Activated T-helper 9 cell treated with anti-CD3 and anti-CD28 coated beads, Interleukin-2, amount 50 U/mL, for 16 hours (primary cell): ENCODE measurements at regions not wholly inside any gene's neighbourhood (a gene's known extent, or its start where the extent isn't known, plus 50 kb on each side); places are given as distances from the start of the nearest gene placed in this dataset.
"Not testable (repeated sequence)": the region's sequence is repeated elsewhere in the genome, so short reads cannot be mapped to it uniquely, and the experiment has no call there.

Experiments
- DNase-seq: peaks from one replicate; pipeline ENCODE4 v3.0.0-alpha.2; 2020; ENCODE audit warnings: low read depth

DNA sequence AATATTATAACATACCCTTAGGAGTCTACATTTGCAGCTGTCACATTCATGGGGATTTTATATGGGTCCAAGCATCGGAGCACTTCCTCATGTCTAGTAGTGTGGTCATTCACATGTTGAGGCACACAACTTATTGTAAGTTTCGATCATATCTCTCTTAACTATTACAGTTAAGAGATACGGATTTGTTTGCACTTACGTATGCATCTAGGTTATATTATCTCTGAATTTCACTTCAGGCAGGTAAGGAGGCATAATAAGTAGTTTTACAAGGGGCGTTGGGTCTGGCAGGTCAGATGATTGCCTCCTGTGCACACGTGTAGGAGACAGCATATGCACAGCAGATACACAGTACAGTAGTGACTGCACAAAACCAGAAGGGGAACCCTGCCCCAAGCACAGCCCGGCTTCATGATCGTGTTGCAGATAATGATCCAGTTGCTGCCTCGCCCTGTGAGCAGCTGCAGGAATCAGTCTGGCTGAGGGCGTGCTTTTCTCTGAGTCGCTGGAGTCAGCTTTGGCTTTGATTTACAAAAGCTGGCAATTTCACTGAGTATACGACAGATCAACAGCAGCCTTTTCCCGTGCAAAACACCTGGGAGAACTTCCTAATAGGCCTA lies 302.9 kb upstream of the GATB start:
- peak; percentile 7 for DNase-seq

DNA sequence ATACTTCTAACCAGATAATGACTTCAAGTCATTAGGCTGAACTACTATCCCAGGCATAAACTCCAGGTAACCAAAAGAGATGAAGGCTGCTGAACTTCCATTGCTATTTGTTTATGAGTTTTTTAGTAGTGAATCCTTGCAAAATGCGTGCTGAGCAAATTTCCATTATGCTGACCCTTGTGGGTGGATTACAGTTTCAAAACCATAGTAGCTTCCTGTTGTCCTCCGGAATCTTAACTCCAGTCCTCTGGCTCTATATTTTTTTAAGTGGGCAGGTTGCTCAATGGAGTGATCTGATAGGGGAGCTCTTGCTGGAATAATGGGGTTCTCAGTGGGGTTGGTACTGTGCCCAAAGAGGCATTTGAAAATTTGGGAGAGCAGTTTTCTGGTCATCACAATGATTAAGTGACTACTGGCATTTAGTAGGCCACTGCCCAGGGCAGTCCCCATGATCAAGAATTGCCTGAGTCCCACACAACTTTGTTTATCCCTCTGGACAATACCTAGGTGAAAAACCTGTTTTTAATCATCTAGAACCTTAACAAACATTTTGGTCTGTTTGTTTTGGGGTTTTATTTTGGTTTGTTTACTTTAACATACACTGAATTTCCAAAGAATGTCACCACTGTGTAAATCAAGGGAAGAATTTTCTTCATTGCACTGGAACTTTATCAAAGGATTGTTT lies 302.3 kb upstream of the GATB start:
- DNase-seq = no peak

DNA sequence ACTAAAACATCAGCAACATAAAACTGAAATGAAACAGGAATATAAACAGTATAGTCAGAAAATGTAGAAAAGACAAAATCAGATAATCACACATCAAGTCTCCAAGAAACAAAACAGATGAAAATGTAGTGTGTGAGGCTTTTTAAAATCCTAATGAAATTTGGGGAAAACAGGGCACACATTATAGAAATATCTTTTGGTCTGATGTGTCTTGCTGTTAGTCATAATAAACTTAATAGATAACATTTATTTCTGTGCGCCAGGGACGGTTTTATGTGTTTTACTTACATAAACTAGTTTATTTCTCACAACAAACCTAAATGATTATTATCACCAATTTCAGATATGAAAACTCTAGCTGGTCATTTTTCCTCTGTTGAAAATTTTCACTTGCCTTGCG lies 293.9 kb upstream of the GATB start:
- no peak for DNase-seq

DNA sequence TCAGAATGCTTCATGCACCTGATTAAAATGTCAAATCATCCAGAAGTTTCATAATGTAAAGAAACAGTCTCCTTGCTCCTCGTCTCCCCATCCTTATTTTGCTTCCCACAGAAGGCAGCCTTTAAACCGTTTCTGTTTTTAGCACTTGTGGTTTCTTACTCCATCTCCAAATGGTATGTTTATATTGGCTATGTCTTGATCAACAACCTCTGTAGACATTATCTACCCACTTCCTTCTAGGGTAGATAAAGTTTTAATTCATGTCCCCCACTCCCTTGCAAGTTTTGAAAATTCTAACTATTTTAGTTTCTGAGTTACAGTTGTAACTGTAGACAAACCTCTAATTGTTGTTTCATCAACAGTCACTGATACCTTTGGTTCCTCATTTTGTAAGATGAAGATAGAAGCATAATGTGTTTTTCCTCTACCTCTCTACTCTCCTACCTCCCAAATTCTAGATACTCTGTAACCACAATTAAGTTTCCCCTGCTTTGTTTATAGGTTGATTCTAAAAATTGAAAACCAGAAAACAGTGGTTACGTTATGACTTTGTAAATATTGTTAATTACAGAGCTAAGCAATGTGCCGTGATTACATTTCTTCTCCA lies 291.7 kb upstream of the GATB start:
- DNase-seq = no peak

DNA sequence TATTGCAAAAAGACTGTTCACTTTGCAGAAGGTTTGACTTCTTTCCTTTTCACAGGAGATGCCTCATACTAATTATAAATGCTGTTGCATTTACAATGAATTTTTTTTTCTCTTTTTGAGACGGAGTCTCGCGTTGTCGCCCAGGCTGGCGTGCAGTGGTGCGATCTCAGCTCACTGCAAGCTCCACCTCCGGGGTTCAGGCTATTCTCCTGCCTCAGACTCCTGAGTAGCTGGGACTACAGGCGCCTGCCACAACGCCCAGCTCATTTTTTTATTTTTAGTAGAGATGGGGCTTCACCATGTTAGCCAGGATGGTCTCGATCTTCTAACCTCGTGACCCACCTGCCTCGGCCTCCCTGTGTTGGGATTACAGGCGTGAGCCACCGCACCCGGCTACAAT lies 290.5 kb upstream of the GATB start:
- not testable (repeated sequence) for DNase-seq

DNA sequence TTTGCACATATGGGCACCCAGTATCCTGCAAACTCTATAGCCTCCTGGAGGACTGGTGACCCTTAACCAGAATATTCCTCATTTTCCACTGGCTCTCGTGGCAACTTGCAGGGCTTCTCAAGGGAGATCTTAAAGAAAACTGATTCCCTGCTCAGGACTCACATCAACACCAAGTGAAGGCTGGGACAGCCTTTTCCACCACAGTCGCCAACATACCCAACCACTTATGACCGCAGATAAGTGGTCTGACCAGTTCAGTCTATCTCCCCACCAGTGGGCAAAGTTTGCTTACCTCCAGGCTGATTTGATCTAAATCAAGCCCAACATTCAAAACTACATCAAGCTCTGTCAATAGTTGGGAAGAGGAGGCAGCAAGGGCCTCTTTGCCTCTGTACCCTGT lies 289.3 kb upstream of the GATB start:
- no peak for DNase-seq

DNA sequence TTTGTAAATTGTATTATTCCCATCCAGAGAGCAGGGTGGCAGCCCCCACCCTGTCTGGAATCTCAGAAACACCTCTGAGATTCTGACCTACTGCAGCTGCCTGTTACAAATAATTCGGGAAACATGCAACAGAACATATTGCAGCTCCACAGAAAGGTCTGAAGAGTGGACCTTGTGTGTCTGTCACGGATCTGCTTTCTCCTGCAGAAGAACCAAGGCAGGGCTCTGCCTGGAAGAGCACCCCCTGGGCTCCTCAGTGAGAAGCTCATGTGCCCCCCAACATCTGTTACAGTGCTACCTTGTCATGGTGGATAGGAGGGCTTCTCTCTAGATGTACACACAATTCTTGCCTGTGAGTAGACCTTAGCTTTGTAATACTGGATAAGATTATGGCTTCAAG lies 286.6 kb upstream of the GATB start:
- no peak for DNase-seq

DNA sequence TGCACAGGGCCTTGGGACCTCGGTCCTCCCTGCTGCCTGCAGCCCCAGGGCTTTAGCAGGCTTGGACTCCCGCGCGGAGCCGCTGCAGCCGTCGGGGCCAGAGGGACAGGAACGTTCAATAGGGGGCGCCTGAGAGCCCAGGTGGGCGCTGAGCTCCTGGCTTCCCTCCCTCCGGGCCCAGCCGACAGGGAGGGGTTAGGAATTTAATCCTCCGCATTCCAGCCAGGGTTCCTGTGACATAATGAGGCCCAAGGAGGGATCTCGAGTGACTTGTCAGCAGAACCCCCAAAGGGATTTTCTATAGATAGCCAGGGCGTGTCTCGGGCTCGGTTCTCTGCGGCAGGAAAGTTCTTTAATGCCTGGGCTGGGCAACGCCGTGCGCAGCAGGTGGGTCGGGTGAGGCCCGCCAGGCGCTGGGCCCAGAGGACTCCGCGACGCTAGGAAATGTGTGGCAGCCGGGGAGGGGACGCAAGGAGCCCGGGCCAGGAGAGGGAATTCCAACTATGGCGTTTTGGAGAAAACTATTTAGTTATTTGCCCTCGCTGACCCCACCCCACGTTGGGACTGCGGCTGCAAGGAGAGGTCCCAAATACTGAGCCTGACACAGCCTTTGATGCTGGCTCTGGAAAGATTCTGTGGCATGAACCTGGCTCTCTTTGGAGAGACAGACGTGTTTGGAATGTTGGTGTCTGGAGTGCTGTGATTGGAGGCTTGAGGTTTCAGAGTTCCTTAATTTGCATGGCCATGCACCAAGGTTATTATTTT lies 285.2 kb upstream of the GATB start:
- no peak for DNase-seq

DNA sequence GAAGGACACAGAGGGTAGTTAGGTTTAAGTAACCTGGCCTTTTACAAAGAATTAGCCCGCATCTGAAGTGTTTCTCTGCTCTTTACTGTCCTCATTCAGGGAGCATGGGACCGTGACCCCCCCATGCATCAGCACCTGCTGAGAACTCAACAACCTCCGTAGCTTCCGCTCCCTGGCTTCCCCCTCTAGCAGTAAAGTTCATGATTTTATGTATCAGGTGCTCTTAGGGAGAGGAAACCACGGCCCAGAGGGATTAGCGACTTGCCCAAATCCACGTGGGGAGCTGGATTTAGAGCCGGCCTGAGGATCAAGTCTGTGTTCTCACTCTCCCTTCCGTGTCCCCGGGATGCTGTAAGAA lies 284.6 kb upstream of the GATB start:
- DNase-seq = no peak

DNA sequence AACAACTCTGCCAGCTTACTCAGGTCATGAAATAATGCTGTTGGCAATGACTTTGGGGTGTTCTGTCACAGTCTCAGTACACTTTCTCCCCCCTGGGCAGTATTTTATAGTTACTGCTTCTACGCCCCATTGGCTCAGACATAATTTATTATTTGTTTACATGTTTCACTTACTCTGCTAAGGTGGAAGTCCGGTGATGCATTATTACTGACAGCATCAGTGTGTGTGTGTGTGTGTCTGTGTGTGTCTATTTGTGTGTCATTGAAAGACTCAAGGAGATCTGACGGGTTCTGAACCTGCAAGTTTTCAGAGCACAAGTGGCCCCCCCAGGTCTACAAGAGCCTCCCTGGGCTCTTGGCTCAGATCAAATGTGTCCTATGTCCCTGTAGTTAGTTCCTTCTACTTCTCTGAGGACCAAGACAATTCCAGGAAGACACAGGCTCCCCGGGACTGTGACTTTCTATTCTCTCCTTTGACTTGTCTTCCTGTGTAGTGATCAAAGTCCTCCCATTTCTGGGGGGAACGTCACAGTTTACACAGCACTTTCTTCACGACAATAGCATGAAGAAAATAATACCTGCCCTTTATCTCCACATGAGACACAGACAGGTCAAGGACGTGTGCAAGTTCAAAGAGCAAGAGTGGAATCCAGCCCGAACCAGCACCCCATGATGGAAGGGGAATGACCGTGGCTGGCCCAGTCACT lies 283.7 kb upstream of the GATB start:
- DNase-seq = no peak

DNA sequence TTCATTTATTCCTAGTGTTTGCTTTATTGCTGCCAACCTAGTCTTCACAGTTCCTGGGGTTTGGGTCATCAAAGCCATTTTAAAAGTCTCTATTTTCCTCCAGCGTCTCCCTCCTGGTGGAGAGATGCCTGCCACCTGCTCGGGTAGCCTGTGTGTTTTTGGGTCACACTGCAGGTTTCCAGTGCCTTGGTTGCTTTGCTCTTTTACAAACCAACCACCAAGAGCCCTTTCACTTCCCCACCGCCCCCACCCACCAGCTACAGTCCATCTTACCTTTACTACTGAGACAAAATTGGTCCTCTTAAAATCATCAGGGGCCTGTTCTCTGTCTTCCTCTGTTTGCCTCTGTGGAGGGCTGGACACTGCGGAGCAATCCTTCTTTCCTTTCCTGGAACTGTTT lies 280.5 kb upstream of the GATB start:
- DNase-seq = no peak

DNA sequence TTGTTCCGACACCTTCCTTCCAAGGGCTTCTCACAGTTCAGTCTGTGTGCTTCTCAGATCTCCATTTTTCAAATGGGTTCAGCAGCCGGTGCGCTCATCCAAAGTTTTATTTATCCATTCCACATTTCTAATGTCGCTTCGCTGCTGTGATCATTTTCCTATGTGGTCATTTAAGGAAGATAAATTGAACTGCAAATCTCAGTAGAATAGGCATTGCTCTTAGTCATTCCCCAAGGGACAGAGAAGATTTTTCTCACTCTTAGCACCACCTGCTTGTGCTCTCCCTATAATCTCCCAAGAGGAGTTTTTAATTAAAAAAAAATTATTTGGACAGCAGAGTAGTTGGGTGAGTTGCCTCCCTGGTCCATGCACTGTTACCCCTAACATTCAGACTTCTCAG lies 278.9 kb upstream of the GATB start:
- DNase-seq = no peak

DNA sequence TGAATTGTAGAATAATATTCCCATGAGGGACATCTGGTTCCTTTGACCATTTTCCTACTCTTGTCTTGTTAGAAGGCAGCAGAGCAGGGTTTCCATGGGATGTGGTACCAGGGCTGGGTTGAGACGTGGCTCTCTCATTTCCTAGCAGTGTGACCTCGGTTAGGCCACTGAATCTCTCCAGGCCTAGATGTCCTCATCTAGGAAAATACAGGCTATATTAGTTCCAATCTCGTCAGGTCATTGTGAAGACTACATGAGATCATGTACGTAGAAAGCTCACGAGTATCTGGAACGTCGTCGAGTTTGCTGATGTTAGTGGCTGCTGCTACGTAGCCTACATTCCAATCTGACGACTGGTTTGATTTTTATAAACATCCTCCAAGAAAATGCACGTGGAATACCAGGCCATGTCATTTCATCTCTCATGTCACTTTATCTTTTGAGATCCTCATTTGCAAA lies 278.2 kb upstream of the GATB start:
- DNase-seq = no peak

DNA sequence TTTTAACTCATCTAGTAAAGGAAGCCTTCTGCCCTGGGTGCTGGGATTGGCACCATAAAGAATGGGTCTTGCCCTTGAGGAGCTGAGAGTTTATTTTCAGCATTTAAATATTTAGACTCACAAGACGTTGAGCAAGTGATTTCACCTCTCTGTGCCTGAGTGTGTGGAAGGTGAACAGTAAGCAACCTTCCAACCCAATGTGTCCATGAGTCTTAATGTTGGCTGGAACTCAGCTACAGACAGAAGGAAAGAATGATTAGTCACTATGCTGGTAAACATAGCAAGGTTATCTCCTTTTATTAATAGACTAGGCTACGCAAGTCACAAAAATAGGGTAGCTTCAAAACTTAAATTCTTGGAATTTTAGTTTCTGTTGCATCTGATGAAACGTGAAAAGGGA lies 277.4 kb upstream of the GATB start:
- no peak for DNase-seq

DNA sequence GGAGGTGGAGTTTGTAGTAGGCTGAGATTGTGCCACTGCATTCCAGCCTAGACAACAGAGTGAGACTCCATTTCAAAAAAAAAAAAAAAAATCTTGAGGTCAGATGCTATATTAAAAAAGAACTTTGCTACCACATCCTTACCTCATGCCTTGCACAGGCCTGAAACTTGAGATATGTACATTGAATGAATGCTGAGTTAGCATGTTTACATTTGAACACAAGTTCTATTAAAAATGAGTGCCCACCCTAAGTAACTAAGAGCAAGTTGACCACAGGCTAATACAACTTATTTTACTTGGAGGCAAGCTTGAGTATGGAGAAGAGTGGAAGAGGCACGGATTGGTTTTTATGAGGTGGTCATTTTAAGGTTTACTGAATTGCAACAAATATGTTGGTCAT lies 276.6 kb upstream of the GATB start:
- no peak for DNase-seq

DNA sequence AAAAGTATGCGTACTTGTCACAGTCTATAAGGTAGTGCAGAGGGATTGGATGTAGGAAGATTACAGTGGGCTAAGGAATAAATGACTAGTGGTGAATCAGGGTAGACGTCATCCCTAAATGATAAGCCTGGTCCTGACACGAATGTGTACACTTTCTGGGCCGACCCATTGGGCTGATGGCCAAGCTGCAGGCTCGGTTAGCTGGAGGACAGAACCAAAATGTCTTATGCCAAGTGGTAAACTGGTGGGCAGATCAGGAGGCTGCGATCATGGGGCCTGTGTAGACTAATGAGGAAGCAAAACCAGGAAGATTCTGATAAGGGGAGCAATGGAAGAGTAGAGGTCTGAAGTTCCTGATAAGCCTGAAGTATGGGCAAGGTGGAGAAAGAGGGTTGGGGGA lies 272.8 kb upstream of the GATB start:
- DNase-seq = no peak

DNA sequence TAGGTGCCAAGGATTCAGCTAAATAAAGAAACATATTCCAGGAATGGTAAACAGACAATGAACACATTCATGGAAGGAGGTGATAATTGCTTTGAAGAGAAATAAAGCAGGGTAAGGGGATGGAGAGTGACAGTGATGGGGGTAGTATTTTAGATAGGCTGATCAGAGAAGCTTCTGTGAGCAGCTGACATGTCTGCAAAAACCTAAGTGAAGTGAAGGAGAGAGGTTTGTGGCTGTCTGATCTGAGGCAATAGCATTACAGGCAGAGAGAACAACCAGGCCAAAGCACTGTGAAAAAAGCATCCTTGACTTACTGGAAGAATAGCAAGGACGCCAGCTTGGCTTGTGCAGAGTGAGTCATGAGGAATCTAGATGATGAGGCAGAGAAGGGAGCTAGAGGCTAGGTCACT lies 271.9 kb upstream of the GATB start:
- no peak for DNase-seq

DNA sequence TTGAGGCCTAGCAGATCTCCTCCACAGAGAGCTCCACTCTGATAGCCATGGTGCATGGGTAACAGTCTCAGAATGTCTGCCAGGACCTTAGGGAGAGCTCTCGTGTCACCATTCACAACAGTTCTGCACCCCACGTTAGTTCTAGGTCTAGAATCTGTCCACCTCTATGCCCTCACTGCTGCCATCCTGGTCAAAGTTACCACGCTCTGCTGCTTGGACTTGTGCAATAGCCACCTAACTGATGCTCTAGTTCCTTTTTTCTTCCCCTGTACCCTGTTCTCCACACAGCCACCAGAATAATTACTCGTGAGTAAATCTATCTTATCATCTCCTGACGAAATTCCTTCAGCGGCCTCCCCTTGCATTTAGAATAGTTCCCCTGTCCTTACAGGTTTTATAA lies 268.8 kb upstream of the GATB start:
- DNase-seq = no peak

DNA sequence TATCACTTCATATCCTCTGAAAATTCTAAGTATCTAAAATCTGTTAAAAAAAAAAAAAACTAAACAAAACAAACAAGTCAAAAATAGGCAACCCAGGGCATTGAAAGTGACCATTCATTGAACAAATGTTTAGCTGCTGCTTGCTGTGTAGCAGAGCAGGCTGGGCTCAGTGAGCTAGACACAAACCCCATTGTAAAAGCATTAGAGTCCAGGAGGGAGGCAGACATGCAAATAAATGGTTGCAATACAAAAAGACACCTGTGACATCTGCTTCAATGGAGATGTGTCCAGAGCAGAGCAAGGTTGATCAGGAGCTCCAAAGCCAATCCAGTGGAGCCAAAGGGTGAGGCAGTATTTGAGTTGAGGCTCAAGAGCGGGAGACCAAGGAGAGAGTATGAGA lies 267.3 kb upstream of the GATB start:
- DNase-seq = no peak

DNA sequence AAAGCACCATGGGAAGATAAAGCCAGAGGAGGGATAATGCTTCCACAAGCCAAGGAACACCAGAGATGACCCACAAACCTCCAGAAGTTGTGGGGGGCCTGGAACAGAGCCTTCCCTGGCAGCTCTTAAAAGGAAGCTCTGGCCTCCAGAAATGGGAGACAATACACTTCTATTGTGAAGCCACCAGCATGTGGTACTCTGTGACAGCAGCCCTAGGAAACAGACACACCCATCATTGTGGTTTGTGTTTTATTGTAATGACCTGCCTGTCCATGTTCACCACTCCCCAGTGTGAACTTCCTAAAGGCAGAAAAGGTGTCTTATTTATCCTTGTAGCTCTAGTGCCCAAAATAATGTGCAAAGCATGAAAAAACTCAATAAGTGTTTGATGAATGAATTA lies 264.1 kb upstream of the GATB start:
- DNase-seq = no peak

DNA sequence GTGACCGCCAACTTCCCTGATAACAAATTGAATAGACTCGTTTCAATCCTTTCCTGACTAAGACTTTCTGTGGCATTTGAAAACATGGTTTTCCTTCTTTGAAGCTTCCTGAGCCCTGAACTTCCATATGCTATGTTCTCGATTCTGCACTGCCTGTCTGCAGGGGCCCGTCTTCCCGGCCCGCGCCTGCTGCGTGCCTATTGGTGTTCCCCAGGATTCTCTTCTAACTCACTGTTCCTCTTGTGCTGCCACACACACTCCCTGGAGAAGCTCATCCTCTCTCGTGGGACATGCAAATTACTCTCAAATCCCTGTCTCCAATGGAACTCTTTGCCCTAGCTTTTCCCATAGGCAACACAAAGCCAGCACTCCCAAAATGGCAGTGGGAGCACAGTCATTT lies 262.9 kb upstream of the GATB start:
- no peak for DNase-seq

DNA sequence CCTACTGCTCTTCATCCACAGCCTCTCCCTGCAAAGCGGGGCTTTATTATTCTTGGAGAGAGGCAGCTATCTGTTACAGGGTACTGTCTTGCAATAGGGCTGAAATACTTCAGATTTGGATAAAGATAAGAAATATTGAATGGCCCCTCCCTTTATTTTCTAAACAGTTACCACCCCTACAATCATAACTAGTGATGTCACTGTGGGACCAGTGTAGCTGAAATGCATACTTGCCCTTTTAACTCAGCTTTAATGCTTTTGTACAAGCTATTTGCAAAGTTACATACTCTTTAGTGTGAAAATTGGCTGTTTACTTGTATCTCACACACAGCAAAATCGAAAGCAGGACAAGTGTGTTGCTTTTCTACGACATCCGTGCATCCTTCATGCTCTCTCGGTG lies 261.7 kb upstream of the GATB start:
- DNase-seq = no peak
